HCT116 (cell line): ENCODE measurements at regions not wholly inside any gene's neighbourhood (a gene's known extent, or its start where the extent isn't known, plus 50 kb on each side); places are given as distances from the start of the nearest gene placed in this dataset.

Experiments
- ATAC-seq: fragments of 200-7000 bp; cut with Tn5 transposase; 2 replicates; pipeline ENCODE4 v1.9.1; 2020; ENCODE audit warnings: mild to moderate bottlenecking, moderate library complexity
- BruUV-seq: library from RNA; stranded (reverse); fragments of 400-500 nt; replicated peaks from 2 replicates; lab custom pipeline; 2021; lab: Mats Ljungman, UMichigan
- CTCF ChIA-PET: fragments of 300-600 bp; sonication (Branson Sonifier 250); formaldehyde crosslinking; loops from one replicate; lab custom pipeline; 2021; ENCODE audit warnings: antibody characterized with exemption; lab: Charles Lee
- POLR2A ChIA-PET: fragments of 300-600, 350-600 bp; sonication (Branson Sonifier 250); formaldehyde crosslinking; loops from one replicate; lab custom pipeline; 2021; ENCODE audit warnings: antibody characterized with exemption; lab: Charles Lee
- RAD21 ChIA-PET, 2 experiments: fragments of 300-600 bp; sonication (Branson Sonifier 250); formaldehyde crosslinking; loops; one replicate each; lab custom pipeline; 2023; ENCODE audit warnings: low total read pairs in 2 of 2; ENCODE audit not compliant: uncharacterized antibody in 2 of 2, unreplicated experiment in 2 of 2, low non-redundant PET in 1 of 2; lab: Charles Lee
- DNase-seq: peaks from one replicate; pipeline ENCODE4 v3.0.0-alpha.2; 2010; ENCODE audit warnings: low read depth, low spot score
- H2AFZ ChIP-seq: fragments of 200-600 bp; shearing (Covaris generic), sonication (generic); 2 replicates; pipeline ENCODE4 v1.6.1; 2017; ENCODE audit warnings: low read depth, mixed run types, mixed read lengths, antibody characterized with exemption, low read length; ENCODE audit not compliant: poor library complexity, severe bottlenecking
- H3K27ac ChIP-seq: 2 replicates; pipeline ENCODE4 v1.5.1; 2012; ENCODE audit warnings: low read depth, low read length
- H3K27me3 ChIP-seq: fragments of 200-600 bp; sonication (generic); 2 replicates; pipeline ENCODE4 v1.6.1; 2016; ENCODE audit warnings: mixed run types, low read length, mixed read lengths; ENCODE audit not compliant: insufficient read depth
- H3K36me3 ChIP-seq, 2 experiments: fragments of 200-500 bp in 1 of 2; fragments of 200-600 bp in 1 of 2; sonication (Bioruptor generic) in 1 of 2; sonication (generic) in 1 of 2; 2 replicates each; pipeline versions ENCODE4 v1.5.1 to v1.6.1; 2014 to 2016; ENCODE audit warnings: low read length in 2 of 2, inconsistent platforms in 1 of 2, mixed read lengths in 1 of 2, mixed run types in 1 of 2; ENCODE audit not compliant: insufficient read depth in 2 of 2, control insufficient read depth in 1 of 2
- H3K4me1 ChIP-seq, 2 experiments: fragments of 200-600 bp in 1 of 2; sonication (generic) in 1 of 2; 2 replicates each; pipeline versions ENCODE4 v1.5.1 to v1.6.1; 2012 to 2017; ENCODE audit warnings: low read length in 2 of 2, inconsistent platforms in 1 of 2, mild to moderate bottlenecking in 1 of 2, mixed read lengths in 1 of 2, mixed run types in 1 of 2, moderate library complexity in 1 of 2; ENCODE audit not compliant: insufficient read depth in 2 of 2, control insufficient read depth in 1 of 2
- H3K4me2 ChIP-seq: fragments of 200-600 bp; sonication (generic); 2 replicates; pipeline ENCODE4 v1.6.1; 2017; ENCODE audit warnings: mixed run types, low read length, mixed read lengths
- H3K4me3 ChIP-seq, 2 experiments: fragments of 200-600 bp in 1 of 2; sonication (generic) in 1 of 2; replicated peaks in 1 of 2; 2 replicates each; pipeline ENCODE4 v1.5.1; 2011 to 2016; ENCODE audit warnings: low read length in 2 of 2, control low read depth in 1 of 2, low read depth in 1 of 2, mild to moderate bottlenecking in 1 of 2, mixed read lengths in 1 of 2, mixed run types in 1 of 2
- H3K79me2 ChIP-seq: fragments of 200-600 bp; sonication (generic); 2 replicates; pipeline ENCODE4 v1.6.1; 2017; ENCODE audit warnings: mild to moderate bottlenecking, mixed run types, low read length, moderate library complexity, mixed read lengths; ENCODE audit not compliant: insufficient read depth
- H3K9ac ChIP-seq: fragments of 200-600 bp; sonication (generic); 2 replicates; pipeline ENCODE4 v1.6.1; 2016; ENCODE audit warnings: low read length, mixed read lengths
- H3K9me2 ChIP-seq: fragments of 200-600 bp; sonication (generic), shearing (Covaris generic); 2 replicates; pipeline ENCODE4 v1.6.1; 2017; ENCODE audit warnings: mixed run types, mild to moderate bottlenecking, moderate library complexity; ENCODE audit not compliant: insufficient read depth
- H3K9me3 ChIP-seq, 2 experiments: fragments of 200-500 bp in 1 of 2; fragments of 200-600 bp in 1 of 2; sonication (Bioruptor generic) in 1 of 2; sonication (generic) in 1 of 2; 2 replicates each; pipeline ENCODE4 v1.6.1; 2014 to 2017; ENCODE audit warnings: low read length in 2 of 2, mixed read lengths in 2 of 2, inconsistent platforms in 1 of 2, low read depth in 1 of 2, mild to moderate bottlenecking in 1 of 2, mixed run types in 1 of 2, moderate library complexity in 1 of 2; ENCODE audit not compliant: control insufficient read depth in 1 of 2, insufficient read depth in 1 of 2
- H4K20me1 ChIP-seq: fragments of 200-600 bp; sonication (generic), shearing (Covaris generic); 2 replicates; pipeline ENCODE4 v1.6.1; 2017; ENCODE audit warnings: mixed run types, mild to moderate bottlenecking, moderate library complexity; ENCODE audit not compliant: insufficient read depth
- CEBPB ChIP-seq: IDR thresholded peaks from 2 replicates; pipeline ENCODE4 v1.6.1; 2012; ENCODE audit warnings: low read depth
- CTCF ChIP-seq, 3 experiments: fragments of 200-600 bp in 1 of 3; sonication (generic) in 1 of 3; IDR thresholded peaks in 2 of 3; conservative IDR thresholded peaks in 1 of 3; 2 replicates each; pipeline ENCODE4 v1.5.1; 2012 to 2017; ENCODE audit warnings: low read depth in 2 of 3, low read length in 2 of 3, antibody characterized with exemption in 1 of 3, borderline replicate concordance in 1 of 3, control low read depth in 1 of 3, mild to moderate bottlenecking in 1 of 3, mixed read lengths in 1 of 3, mixed run types in 1 of 3, moderate library complexity in 1 of 3; ENCODE audit not compliant: insufficient read depth in 1 of 3
- EGR1 ChIP-seq: IDR thresholded peaks from 2 replicates; pipeline ENCODE4 v1.6.1; 2012; ENCODE audit warnings: low read depth
- ELF1 ChIP-seq: IDR thresholded peaks from 2 replicates; pipeline ENCODE4 v1.6.1; 2012; ENCODE audit warnings: low read depth, borderline replicate concordance
- EZH2 ChIP-seq: fragments of 200-600 bp; sonication (generic); IDR thresholded peaks from 2 replicates; pipeline ENCODE4 v1.6.1; 2017; ENCODE audit warnings: antibody characterized with exemption, mixed run types
- EZH2phosphoT487 ChIP-seq: fragments of 200-600 bp; IDR thresholded peaks from 2 replicates; pipeline ENCODE4 v1.6.1; 2018; ENCODE audit warnings: antibody characterized with exemption, borderline replicate concordance
- MAX ChIP-seq: IDR thresholded peaks from 2 replicates; pipeline ENCODE4 v1.6.1; 2012
- POLR2A ChIP-seq: IDR thresholded peaks from 2 replicates; pipeline ENCODE4 v1.7.0; 2011; ENCODE audit warnings: borderline replicate concordance; ENCODE audit not compliant: insufficient read depth, insufficient read length; ENCODE audit errors: extremely low read depth
- POLR2AphosphoS5 ChIP-seq: IDR thresholded peaks from 2 replicates; pipeline ENCODE4 v1.6.1; 2011; ENCODE audit warnings: mild to moderate bottlenecking, low read depth, low read length, moderate library complexity
- SIN3A ChIP-seq: IDR thresholded peaks from 2 replicates; pipeline ENCODE4 v1.6.1; 2012; ENCODE audit warnings: low read depth
- SRF ChIP-seq: IDR thresholded peaks from 2 replicates; pipeline ENCODE4 v1.6.1; 2012; ENCODE audit warnings: low read depth
- TCF7L2 ChIP-seq: IDR thresholded peaks from 2 replicates; pipeline ENCODE4 v1.7.0; 2011; ENCODE audit warnings: borderline replicate concordance, inconsistent platforms; ENCODE audit not compliant: insufficient read depth, insufficient read length; ENCODE audit errors: extremely low read depth
- ZBTB33 ChIP-seq: IDR thresholded peaks from 2 replicates; pipeline ENCODE4 v1.6.1; 2011; ENCODE audit warnings: mild to moderate bottlenecking, low read length, moderate library complexity; ENCODE audit not compliant: insufficient replicate concordance; ENCODE audit errors: extremely low read depth
- ZFX ChIP-seq: fragments of 450-650 bp; IDR thresholded peaks from 2 replicates; pipeline ENCODE4 v1.6.1; 2017
- intact Hi-C: fragments of 100-400 bp; cut with micrococcal nuclease; formaldehyde crosslinking; loops from 2 replicates; pipeline ENCODE4 v1.10.0; 2022

GRCh38 chr6:1507251-1507650 is 102.5 kb upstream of the FOXC1 start:
- H3K79me2 ChIP-seq: no peaks in the 10 kb centered on the region
- intact Hi-C loops: no loop called here
- H3K27ac ChIP-seq: no peak overlapping the region
- H3K4me2 ChIP-seq: no peak overlapping the region
- H2AFZ ChIP-seq: no peak overlapping the region
- TF ChIP-seq CTCF (IDR thresholded peaks at IDR 0.05 in 2 of 3, conservative IDR thresholded peaks at IDR 0.05 in 1 of 3; ENCODE audit: borderline replicate concordance in 1 of 3, insufficient read depth in 1 of 3, low read depth in 2 of 3, low read length in 2 of 3): no peak
- TF ChIP-seq POLR2A: no peak
- no peak for TF ChIP-seq ZBTB33
- TF ChIP-seq ZFX: no peak
- no peak for TF ChIP-seq TCF7L2
- no peak for TF ChIP-seq CEBPB
- TF ChIP-seq EGR1: no peak
- no peak for TF ChIP-seq ELF1
- no peak for TF ChIP-seq SRF
- TF ChIP-seq EZH2phosphoT487: no peak
- no peak for TF ChIP-seq EZH2
- no peak for TF ChIP-seq MAX
- TF ChIP-seq SIN3A: no peak
- no peak for TF ChIP-seq POLR2AphosphoS5
- no peak overlapping the region for H3K4me3 ChIP-seq
- H3K27me3 ChIP-seq: no peaks in the 10 kb centered on the region
- H3K9me2 ChIP-seq: no peaks in the 10 kb centered on the region
- POLR2A ChIA-PET: no interaction called here
- H3K4me1 ChIP-seq: no peaks in the 10 kb centered on the region
- BruUV-seq: no TSS peak
- DNase-seq: no peak
- H4K20me1 ChIP-seq: no peaks in the 10 kb centered on the region
- RAD21 ChIA-PET: no interaction called here
- H3K36me3 ChIP-seq: no peaks in the 10 kb centered on the region
- ATAC-seq: no peak
- no peaks in the 10 kb centered on the region for H3K9me3 ChIP-seq
- no peak overlapping the region for H3K9ac ChIP-seq
- CTCF ChIA-PET: no interaction called here
